ENCODE measurements at regions not wholly inside any gene's neighbourhood (a gene's known extent, or its start where the extent isn't known, plus 50 kb on each side); places are given as distances from the start of the nearest gene placed in this dataset.

DNA sequence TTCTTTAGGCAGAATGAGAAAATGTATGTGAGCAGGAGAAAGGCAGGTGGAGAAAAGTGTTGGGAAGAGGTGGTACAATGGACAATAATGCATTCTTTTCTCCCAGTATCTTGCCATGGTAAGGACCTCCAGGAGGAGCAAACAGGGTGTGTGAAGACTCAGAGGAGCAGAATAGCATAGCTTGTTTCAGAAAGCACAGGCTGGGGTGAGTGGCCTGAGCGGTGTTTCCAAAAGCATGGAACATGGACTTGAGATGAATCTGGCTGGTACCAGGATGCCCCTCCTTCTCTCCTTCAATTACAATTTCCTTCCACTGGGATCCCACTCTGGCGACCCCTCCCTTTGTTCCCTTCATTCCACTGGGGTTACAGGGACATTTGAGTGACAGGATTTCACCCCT is 123.4 kb upstream of the TNR start:
- TF ChIP-seq CTCF (IDR thresholded peaks at IDR 0.05): no peak
- TF ChIP-seq POLR2A (IDR thresholded peaks at IDR 0.05): no peak
